ENCODE measurements at regions not wholly inside any gene's neighbourhood (a gene's known extent, or its start where the extent isn't known, plus 50 kb on each side); places are given as distances from the start of the nearest gene placed in this dataset.

DNA sequence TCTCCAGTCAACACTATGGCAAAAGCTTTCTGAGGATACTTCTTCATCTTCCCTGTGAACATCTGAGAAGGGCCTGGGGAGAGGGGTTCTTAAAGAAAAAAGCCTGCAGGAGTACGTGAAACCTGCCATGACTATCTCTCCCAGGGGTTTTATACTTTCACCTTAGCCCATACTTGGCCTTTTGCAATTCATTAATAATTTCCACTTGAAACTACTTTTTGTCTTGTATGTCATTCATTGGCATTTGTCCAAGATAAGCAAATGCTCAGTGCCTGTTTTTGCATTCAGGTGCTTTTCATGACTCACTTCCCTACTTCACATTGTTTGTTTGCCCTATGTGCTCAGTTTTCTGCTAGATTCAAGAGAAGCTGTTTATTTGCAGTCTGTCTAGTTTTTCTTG lies 580.3 kb upstream of the GJE1 start:
- no peak overlapping the region for H3K4me3 ChIP-seq
- no peaks in the 10 kb centered on the region for H3K36me3 ChIP-seq
- DNase-seq, result no peak
- no peaks in the 10 kb centered on the region for H3K27me3 ChIP-seq
- H3K4me1 ChIP-seq, result no peaks in the 10 kb centered on the region
- TF ChIP-seq, protein P1, sequence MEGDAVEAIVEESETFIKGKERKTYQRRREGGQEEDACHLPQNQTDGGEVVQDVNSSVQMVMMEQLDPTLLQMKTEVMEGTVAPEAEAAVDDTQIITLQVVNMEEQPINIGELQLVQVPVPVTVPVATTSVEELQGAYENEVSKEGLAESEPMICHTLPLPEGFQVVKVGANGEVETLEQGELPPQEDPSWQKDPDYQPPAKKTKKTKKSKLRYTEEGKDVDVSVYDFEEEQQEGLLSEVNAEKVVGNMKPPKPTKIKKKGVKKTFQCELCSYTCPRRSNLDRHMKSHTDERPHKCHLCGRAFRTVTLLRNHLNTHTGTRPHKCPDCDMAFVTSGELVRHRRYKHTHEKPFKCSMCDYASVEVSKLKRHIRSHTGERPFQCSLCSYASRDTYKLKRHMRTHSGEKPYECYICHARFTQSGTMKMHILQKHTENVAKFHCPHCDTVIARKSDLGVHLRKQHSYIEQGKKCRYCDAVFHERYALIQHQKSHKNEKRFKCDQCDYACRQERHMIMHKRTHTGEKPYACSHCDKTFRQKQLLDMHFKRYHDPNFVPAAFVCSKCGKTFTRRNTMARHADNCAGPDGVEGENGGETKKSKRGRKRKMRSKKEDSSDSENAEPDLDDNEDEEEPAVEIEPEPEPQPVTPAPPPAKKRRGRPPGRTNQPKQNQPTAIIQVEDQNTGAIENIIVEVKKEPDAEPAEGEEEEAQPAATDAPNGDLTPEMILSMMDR (IDR thresholded peaks at IDR 0.05), result no peak
- no peak for TF ChIP-seq POLR2A (IDR thresholded peaks at IDR 0.05)
- no peaks in the 10 kb centered on the region for H3K9me3 ChIP-seq
- no peak overlapping the region for H3K27ac ChIP-seq

DNA sequence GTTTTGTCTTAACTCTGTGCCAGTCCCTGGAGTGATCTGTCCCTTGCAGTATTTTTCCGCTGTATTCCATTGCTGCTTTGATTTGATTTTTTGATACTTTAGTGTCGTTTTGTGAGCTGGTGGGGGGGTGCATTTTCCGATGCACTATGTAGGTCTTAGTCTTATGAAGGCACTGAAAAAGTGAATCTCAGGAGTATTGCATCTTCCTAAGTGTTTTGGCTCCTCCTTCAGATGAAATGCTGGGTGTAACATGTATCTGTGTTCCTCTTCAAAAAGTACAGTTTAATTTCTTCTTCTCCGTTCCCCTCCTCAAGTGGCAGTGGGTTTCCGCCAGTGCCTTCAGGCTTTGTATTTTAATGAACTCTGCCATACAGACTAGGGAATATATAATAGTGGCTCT lies 580.7 kb upstream of the GJE1 start:
- no peaks in the 10 kb centered on the region for H3K36me3 ChIP-seq
- no peak overlapping the region for H3K27ac ChIP-seq
- H3K27me3 ChIP-seq, result no peaks in the 10 kb centered on the region
- no peak for TF ChIP-seq POLR2A (IDR thresholded peaks at IDR 0.05)
- TF ChIP-seq, protein P1 (IDR thresholded peaks at IDR 0.05), result no peak
- H3K4me3 ChIP-seq, result no peak overlapping the region
- no peak for DNase-seq
- no peaks in the 10 kb centered on the region for H3K4me1 ChIP-seq
- H3K9me3 ChIP-seq, result no peaks in the 10 kb centered on the region

DNA sequence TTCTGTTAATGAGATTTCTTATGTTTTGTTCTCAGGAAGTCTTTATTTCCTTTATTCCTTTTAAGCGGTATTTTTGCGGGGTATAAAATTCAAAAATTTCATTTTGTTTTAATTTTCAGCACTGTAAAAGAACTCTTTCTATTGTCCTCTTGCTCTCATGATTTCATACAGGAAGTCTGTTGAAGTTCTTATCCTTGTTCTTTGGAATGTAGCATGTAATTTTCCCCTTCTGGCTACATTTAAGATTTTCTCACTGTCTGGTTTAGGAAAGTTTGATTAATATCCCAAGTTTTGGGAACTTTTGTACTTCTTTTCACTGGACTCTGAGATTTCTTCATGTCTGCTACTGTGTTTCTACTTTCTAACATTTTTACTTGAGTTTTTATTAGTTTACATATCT lies 581.4 kb upstream of the GJE1 start:
- Histone ChIP-seq H3K27ac (no peak overlapping the region), H3K9me3 (no peaks in the 10 kb centered on the region), H3K4me1 (no peaks in the 10 kb centered on the region), H3K4me3 (no peak overlapping the region), H3K27me3 (no peaks in the 10 kb centered on the region), H3K36me3 (no peaks in the 10 kb centered on the region)
- TF ChIP-seq POLR2A (IDR thresholded peaks at IDR 0.05), result no peak
- TF ChIP-seq, protein P1 (IDR thresholded peaks at IDR 0.05), result no peak
- no peak for DNase-seq

DNA sequence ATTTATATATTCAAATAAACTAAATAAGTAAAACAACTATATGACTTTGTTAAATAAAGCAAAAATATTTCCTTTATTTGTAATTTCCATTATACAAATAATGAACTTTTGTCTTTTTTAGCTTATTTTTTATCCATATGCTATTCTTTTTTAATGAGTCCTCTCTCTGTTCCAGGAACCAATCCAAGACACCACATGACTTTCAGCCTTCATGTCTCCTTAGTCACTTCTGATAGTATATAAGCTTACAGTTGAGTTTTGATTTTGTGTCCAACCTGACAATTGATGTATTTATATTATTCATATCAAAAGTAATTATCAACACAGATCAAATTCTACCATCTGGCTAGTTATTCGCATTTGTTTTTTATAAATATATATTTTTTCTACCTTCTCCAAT lies 582.3 kb upstream of the GJE1 start:
- TF ChIP-seq, protein P1 (IDR thresholded peaks at IDR 0.05), result no peak
- no peak for TF ChIP-seq POLR2A (IDR thresholded peaks at IDR 0.05)
- no peak for DNase-seq
- Histone ChIP-seq H3K27me3 (no peaks in the 10 kb centered on the region), H3K9me3 (no peaks in the 10 kb centered on the region), H3K4me3 (no peak overlapping the region), H3K36me3 (no peaks in the 10 kb centered on the region), H3K4me1 (no peaks in the 10 kb centered on the region), H3K27ac (no peak overlapping the region)

DNA sequence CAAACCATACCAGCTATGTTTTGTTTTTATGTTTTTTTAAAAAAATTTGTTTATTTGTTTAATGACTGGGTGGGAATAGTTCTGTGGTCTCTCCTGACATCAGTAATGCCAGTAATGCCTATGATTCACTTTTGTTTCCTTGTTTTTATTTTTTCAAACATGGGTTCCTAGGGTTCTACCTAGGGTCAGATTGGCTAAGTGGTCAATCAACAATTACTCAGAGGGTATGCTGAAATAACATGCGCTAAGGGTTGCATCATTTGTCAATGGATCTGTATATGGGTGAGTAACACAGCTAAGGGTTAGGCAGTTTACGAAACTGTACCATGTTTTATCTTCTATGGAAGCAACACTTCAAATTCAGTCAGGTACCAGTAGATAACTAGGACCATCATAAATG lies 583.8 kb upstream of the GJE1 start:
- Histone ChIP-seq H3K4me1 (no peaks in the 10 kb centered on the region), H3K27ac (no peak overlapping the region), H3K9me3 (no peaks in the 10 kb centered on the region), H3K4me3 (no peak overlapping the region), H3K36me3 (no peaks in the 10 kb centered on the region), H3K27me3 (no peaks in the 10 kb centered on the region)
- no peak for TF ChIP-seq POLR2A (IDR thresholded peaks at IDR 0.05)
- TF ChIP-seq, protein P1 (IDR thresholded peaks at IDR 0.05), result no peak
- no peak for DNase-seq

All from Peyer's patch (tissue), 4 donors.